Type B pancreatic cell (in vitro differentiated cells): ENCODE measurements at regions not wholly inside any gene's neighbourhood (a gene's known extent, or its start where the extent isn't known, plus 50 kb on each side); places are given as distances from the start of the nearest gene placed in this dataset.

ENCODE experiments used
- DNase-seq: peaks from one replicate; pipeline ENCODE4 v3.0.0; 2021; ENCODE audit warnings: mixed read lengths; ENCODE audit not compliant: unreplicated experiment; ENCODE audit errors: extremely low spot score
- H3K27ac Mint-ChIP-seq: 2 replicates; pipeline ENCODE4 v1.8.0; 2021; ENCODE audit warnings: mild to moderate bottlenecking, mixed read lengths
- H3K27me3 Mint-ChIP-seq: 2 replicates; pipeline ENCODE4 v1.8.0; 2021; ENCODE audit warnings: mixed read lengths
- H3K36me3 Mint-ChIP-seq: 2 replicates; pipeline ENCODE4 v1.8.0; 2021; ENCODE audit warnings: mixed read lengths
- H3K4me1 Mint-ChIP-seq: one replicate; pipeline ENCODE4 v1.8.0; 2021; ENCODE audit warnings: mixed read lengths; ENCODE audit not compliant: unreplicated experiment
- H3K4me3 Mint-ChIP-seq: 2 replicates; pipeline ENCODE4 v1.8.0; 2021; ENCODE audit warnings: mild to moderate bottlenecking, mixed read lengths
- H3K9me3 Mint-ChIP-seq: 2 replicates; pipeline ENCODE4 v1.8.0; 2021; ENCODE audit warnings: mixed read lengths
- CTCF ChIP-seq: fragments of 200-600 bp; sonication (generic); conservative IDR thresholded peaks from 2 replicates; pipeline ENCODE4 v1.5.0; 2021; ENCODE audit warnings: antibody characterized with exemption, mild to moderate bottlenecking

- H3K4me1 Mint-ChIP-seq: no peaks in the 10 kb centered on the region
- TF ChIP-seq CTCF: no peak
- no peak for DNase-seq
- no peaks in the 10 kb centered on the region for H3K27me3 Mint-ChIP-seq
- no peaks in the 10 kb centered on the region for H3K36me3 Mint-ChIP-seq
- H3K4me3 Mint-ChIP-seq: no peak overlapping the region
- peaks cover 6% of the 10 kb centered on the region for H3K9me3 Mint-ChIP-seq
- no peak overlapping the region for H3K27ac Mint-ChIP-seq
These were observed 1135.5 kb downstream of the JRKL start for GRCh38 chr11:97525273-97525672.

GRCh38 chr11:97537407-97538150, 1147.8 kb downstream of the JRKL start:
- Mint-ChIP-seq H3K4me3 (no peak overlapping the region), H3K27ac (no peak overlapping the region), H3K9me3 (peaks cover 10% of the 10 kb centered on the region), H3K27me3 (no peaks in the 10 kb centered on the region), H3K4me1 (no peaks in the 10 kb centered on the region), H3K36me3 (no peaks in the 10 kb centered on the region)
- no peak for TF ChIP-seq CTCF
- no peak for DNase-seq

GRCh38 chr11:97544431-97544830, 1154.6 kb downstream of the JRKL start:
- Mint-ChIP-seq H3K4me1 (no peaks in the 10 kb centered on the region), H3K4me3 (no peak overlapping the region), H3K27ac (no peak overlapping the region), H3K27me3 (no peaks in the 10 kb centered on the region), H3K36me3 (no peaks in the 10 kb centered on the region), H3K9me3 (peaks cover 10% of the 10 kb centered on the region)
- no peak for TF ChIP-seq CTCF
- no peak for DNase-seq

GRCh38 chr11:97548280-97548679, 1158.5 kb downstream of the JRKL start:
- H3K9me3 Mint-ChIP-seq: no peaks in the 10 kb centered on the region
- TF ChIP-seq CTCF: no peak
- no peaks in the 10 kb centered on the region for H3K27me3 Mint-ChIP-seq
- H3K4me3 Mint-ChIP-seq: no peak overlapping the region
- H3K27ac Mint-ChIP-seq: no peak overlapping the region
- H3K36me3 Mint-ChIP-seq: no peaks in the 10 kb centered on the region
- no peak for DNase-seq
- no peaks in the 10 kb centered on the region for H3K4me1 Mint-ChIP-seq

GRCh38 chr11:97557399-97557798, 1167.6 kb downstream of the JRKL start:
- DNase-seq: no peak

More at GRCh38 chr11:97557399-97557798, 1167.6 kb downstream of the JRKL start:
- no peak overlapping the region for H3K4me3 Mint-ChIP-seq
- H3K27ac Mint-ChIP-seq: no peak overlapping the region
- H3K4me1 Mint-ChIP-seq: no peaks in the 10 kb centered on the region
- no peaks in the 10 kb centered on the region for H3K36me3 Mint-ChIP-seq
- H3K9me3 Mint-ChIP-seq: no peaks in the 10 kb centered on the region
- TF ChIP-seq CTCF: peak; percentile 48
- no peaks in the 10 kb centered on the region for H3K27me3 Mint-ChIP-seq
